Psoas muscle (tissue), 7 donors: ENCODE measurements at regions not wholly inside any gene's neighbourhood (a gene's known extent, or its start where the extent isn't known, plus 50 kb on each side); places are given as distances from the start of the nearest gene placed in this dataset.

Experiments used
- ATAC-seq, 4 donors: fragments of 200-7000 bp; cut with Tn5 transposase; one replicate each; pipeline ENCODE4 v1.9.1; 2020; ENCODE audit warnings: moderate library complexity in 3 of 4, mild to moderate bottlenecking in 2 of 4
- DNase-seq, 2 donors: peaks; one replicate each; pipeline ENCODE4 v3.0.0-alpha.2; 2020
- H3K27ac ChIP-seq: fragments of 200-600 bp; one replicate; pipeline ENCODE4 v1.8.0; 2022
- H3K27me3 ChIP-seq, 3 donors: fragments of 200-600 bp in 1 of 3; one replicate each; pipeline versions ENCODE4 v1.6.1 to v1.8.0; 2013 to 2022; ENCODE audit warnings: low read length in 2 of 3, mild to moderate bottlenecking in 2 of 3, moderate library complexity in 1 of 3; ENCODE audit not compliant: insufficient read depth in 3 of 3
- H3K36me3 ChIP-seq, 2 donors: fragments of 200-600 bp in 1 of 2; one replicate each; pipeline versions ENCODE4 v1.6.1 to v1.8.0; 2013 to 2022; ENCODE audit warnings: low read depth in 1 of 2, mild to moderate bottlenecking in 1 of 2, moderate library complexity in 1 of 2; ENCODE audit not compliant: insufficient read depth in 1 of 2
- H3K4me1 ChIP-seq: fragments of 200-600 bp; one replicate; pipeline ENCODE4 v1.8.0; 2022
- H3K4me3 ChIP-seq: fragments of 200-600 bp; one replicate; pipeline ENCODE4 v1.8.0; 2022; ENCODE audit warnings: mild to moderate bottlenecking
- H3K9me3 ChIP-seq: fragments of 200-600 bp; one replicate; pipeline ENCODE4 v1.8.0; 2022
- CTCF ChIP-seq: fragments of 200-600 bp; IDR thresholded peaks from one replicate; pipeline ENCODE4 v1.8.0; 2022; ENCODE audit warnings: antibody characterized with exemption
- WGBS, 3 donors: extraction: QIAGEN DNeasy Blood & Tissue Kit; methylation state at CpG; one replicate each; pipeline versions ENCODE4 v1.1.6 to v1.1.7; 2013; 5-methylcytosine and 5-hydroxymethylcytosine counted together
- intact Hi-C, 2 donors: fragments of 100-400 bp; cut with DNase I; formaldehyde crosslinking; loops; one replicate each; pipeline versions ENCODE4 v1.11.0 to v1.14.2; 2022
- donor health status: healthy with polysubstance abuse.
- donor health status: DM: no; HTN: no; CAD: no; lungs with moderate emphysema.
- donor health status: Bipolar disorder and iron deficiency.
- donor health status: healthy.
- donor health status: DM: yes; HTN: yes; CAD: no.
- donor health status: DM: no; HTN: no; CAD: no.
- donor health status: DM: yes; HTN: yes; CAD: no.

- Histone ChIP-seq H3K9me3 (no peaks in the 10 kb centered on the region), H3K4me3 (no peak overlapping the region), H3K36me3 (no peaks in the 10 kb centered on the region), H3K27me3 (no peaks in the 10 kb centered on the region), H3K4me1 (no peaks in the 10 kb centered on the region), H3K27ac (no peak overlapping the region)
- intact Hi-C loops: no loop called here
- WGBS, 3 donors: 40 to 55% (median 42%) methylated on average over 4 of the region's 4 CpGs
- TF ChIP-seq CTCF: no peak
- DNase-seq (no peak), ATAC-seq (no peak)
Measured at GRCh38 chr18:9025091-9025838, 77.2 kb upstream of the NDUFV2 start.

- H3K9me3 ChIP-seq: no peaks in the 10 kb centered on the region
- H3K36me3 ChIP-seq: no peaks in the 10 kb centered on the region
- no peaks in the 10 kb centered on the region for H3K4me1 ChIP-seq
- no peak overlapping the region for H3K4me3 ChIP-seq
- TF ChIP-seq CTCF: no peak
- no peak for DNase-seq
- no peaks in the 10 kb centered on the region for H3K27me3 ChIP-seq
- H3K27ac ChIP-seq: no peak overlapping the region
- intact Hi-C loops: no loop called here
- no peak for ATAC-seq
- 90 to 99% (median 95%) methylated on average over 2 of the region's 2 CpGs for WGBS, 3 donors
Measured at GRCh38 chr18:9029131-9029530, 73.4 kb upstream of the NDUFV2 start.

DNA sequence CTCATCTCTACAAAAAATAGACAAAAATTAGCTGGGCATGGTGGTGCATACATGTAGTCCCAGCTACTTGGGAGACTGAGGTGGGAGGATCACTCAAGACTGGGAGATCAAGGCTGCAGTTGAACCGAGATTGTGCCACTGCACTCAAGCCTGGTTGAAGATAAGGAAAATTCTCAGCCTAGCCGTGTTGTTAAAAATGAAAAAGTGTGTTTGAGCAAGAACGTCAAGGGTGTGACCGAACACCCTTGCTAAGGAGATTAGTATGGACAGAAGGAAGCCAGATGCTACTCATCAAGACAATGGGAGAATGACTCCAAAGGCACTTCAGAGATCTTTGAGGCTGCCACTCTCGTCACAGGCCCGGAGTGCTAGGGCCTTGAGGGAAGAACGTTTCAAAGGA, 70.0 kb upstream of the NDUFV2 start:
- WGBS, 3 donors: 85 to 88% (median 88%) methylated on average over 7 of the region's 7 CpGs
- no peaks in the 10 kb centered on the region for H3K27me3 ChIP-seq
- H3K4me1 ChIP-seq: no peaks in the 10 kb centered on the region
- intact Hi-C loops: no loop called here
- no peak for TF ChIP-seq CTCF
- no peak for DNase-seq
- no peak for ATAC-seq
- H3K36me3 ChIP-seq: no peaks in the 10 kb centered on the region
- H3K4me3 ChIP-seq: no peak overlapping the region
- H3K27ac ChIP-seq: no peak overlapping the region
- H3K9me3 ChIP-seq: no peaks in the 10 kb centered on the region

DNA sequence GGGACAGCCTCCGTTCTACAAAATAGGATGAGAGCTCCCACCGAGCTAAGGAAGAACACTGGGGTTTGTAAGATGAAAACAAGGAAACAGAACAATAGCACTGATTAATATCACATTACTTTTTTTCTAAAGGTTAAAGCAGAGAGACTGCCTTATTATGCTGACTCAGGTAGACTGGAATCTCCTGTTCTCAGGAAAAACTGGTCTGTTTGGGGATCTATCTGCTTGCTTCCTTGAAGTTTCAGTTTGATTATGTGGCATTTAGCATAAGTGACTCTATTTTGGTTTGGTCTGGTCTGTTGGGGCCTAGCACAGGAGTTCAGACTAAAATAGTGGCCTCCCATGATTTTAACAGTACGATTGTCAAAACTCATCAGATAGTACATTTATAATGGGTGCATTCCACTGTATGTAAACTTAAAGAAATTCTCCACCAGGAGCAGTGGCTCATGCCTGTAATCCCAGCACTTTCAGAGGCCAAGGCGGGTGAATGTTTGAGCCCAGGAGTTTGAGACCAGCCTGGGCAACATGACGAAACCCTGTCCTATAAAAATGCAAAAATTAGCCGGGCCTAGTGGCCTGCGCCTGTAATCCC, 64.1 kb upstream of the NDUFV2 start:
- H3K9me3 ChIP-seq: no peaks in the 10 kb centered on the region
- no peaks in the 10 kb centered on the region for H3K36me3 ChIP-seq
- H3K27ac ChIP-seq: no peak overlapping the region
- no peaks in the 10 kb centered on the region for H3K4me1 ChIP-seq
- WGBS, 3 donors: 80 to 92% (median 88%) methylated on average over 7 of the region's 7 CpGs
- H3K27me3 ChIP-seq: no peaks in the 10 kb centered on the region
- no peak overlapping the region for H3K4me3 ChIP-seq
- intact Hi-C loops: no loop called here
- no peak for ATAC-seq
- no peak for TF ChIP-seq CTCF
- DNase-seq: no peak
